Calu3 (cell line): ENCODE measurements at regions not wholly inside any gene's neighbourhood (a gene's known extent, or its start where the extent isn't known, plus 50 kb on each side); places are given as distances from the start of the nearest gene placed in this dataset.

ENCODE experiments used
- BruUV-seq: library from RNA; stranded (reverse); fragments of 400-500 nt; replicated peaks from 2 replicates; lab custom pipeline; 2021; lab: Mats Ljungman, UMichigan
- CTCF ChIA-PET: fragments of 300-600 bp; sonication (Branson Sonifier 250); formaldehyde crosslinking; loops from one replicate; lab custom pipeline; 2022; ENCODE audit warnings: antibody characterized with exemption; lab: Charles Lee
- DNase-seq: peaks from one replicate; pipeline ENCODE4 v3.0.0; 2022
- H3K27ac Mint-ChIP-seq: one replicate; pipeline ENCODE4 v1.8.0; 2022; ENCODE audit warnings: mixed read lengths; ENCODE audit not compliant: unreplicated experiment
- H3K27me3 Mint-ChIP-seq: one replicate; pipeline ENCODE4 v1.8.0; 2022; ENCODE audit warnings: mixed read lengths; ENCODE audit not compliant: unreplicated experiment
- H3K36me3 Mint-ChIP-seq: one replicate; pipeline ENCODE4 v1.8.0; 2022; ENCODE audit warnings: mild to moderate bottlenecking, moderate library complexity, mixed read lengths; ENCODE audit not compliant: insufficient read depth, unreplicated experiment
- H3K4me1 Mint-ChIP-seq: one replicate; pipeline ENCODE4 v1.8.0; 2022; ENCODE audit warnings: mild to moderate bottlenecking, low read depth, mixed read lengths; ENCODE audit not compliant: unreplicated experiment
- H3K4me3 Mint-ChIP-seq: one replicate; pipeline ENCODE4 v1.8.0; 2022; ENCODE audit warnings: mild to moderate bottlenecking, low read depth, moderate library complexity, mixed read lengths; ENCODE audit not compliant: unreplicated experiment
- H3K9me3 Mint-ChIP-seq: one replicate; pipeline ENCODE4 v1.8.0; 2022; ENCODE audit warnings: low read depth, mixed read lengths; ENCODE audit not compliant: unreplicated experiment
- intact Hi-C: fragments of 100-400 bp; cut with micrococcal nuclease; formaldehyde crosslinking; loops from one replicate; pipeline ENCODE4 v1.10.0; 2022; ENCODE audit not compliant: unreplicated experiment
- TF ChIP-seq, protein P1 (sequence below): fragments of 200-600 bp; IDR thresholded peaks from one replicate; pipeline ENCODE4 v1.8.0; 2022; ENCODE audit warnings: antibody characterized with exemption; ENCODE audit not compliant: unreplicated experiment

DNA sequence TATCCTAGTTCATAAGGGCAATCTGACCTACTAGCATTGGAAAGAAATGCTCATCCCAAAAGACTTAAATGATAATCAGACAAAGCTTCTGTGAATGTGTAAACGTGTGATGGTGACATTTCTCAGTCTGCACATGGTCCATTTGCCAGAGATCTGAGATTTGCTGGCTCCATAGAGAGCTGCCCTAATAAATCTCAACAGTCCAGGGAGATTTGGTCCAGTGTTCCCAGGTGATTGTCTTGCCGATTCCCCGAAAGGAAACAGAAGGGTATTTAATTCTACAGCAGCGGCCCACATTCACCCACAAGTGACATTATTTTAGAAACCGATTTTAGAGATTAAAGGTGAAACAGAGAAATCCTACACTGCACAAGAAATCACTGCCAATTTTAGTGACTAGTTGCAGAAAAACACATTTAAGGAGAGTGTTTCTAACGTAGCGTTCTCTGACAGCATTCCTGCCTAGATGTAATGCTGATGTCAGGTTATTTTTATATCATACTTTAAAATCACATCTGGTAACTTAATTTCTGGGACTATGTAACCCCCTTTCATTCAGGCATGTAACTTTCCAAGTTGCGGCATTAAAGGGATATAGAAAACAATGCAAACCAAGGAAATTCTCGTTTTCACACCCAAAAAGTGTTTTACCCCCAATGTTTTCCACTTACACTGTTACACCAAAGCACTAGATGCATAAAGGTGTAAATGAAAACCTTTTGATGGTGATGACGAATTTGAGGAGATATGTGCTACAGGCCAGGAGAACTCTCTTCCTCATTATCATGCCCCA is 231.9 kb upstream of the FN1 start:
- H3K4me1 Mint-ChIP-seq = peaks cover 19% of the 10 kb centered on the region

DNA sequence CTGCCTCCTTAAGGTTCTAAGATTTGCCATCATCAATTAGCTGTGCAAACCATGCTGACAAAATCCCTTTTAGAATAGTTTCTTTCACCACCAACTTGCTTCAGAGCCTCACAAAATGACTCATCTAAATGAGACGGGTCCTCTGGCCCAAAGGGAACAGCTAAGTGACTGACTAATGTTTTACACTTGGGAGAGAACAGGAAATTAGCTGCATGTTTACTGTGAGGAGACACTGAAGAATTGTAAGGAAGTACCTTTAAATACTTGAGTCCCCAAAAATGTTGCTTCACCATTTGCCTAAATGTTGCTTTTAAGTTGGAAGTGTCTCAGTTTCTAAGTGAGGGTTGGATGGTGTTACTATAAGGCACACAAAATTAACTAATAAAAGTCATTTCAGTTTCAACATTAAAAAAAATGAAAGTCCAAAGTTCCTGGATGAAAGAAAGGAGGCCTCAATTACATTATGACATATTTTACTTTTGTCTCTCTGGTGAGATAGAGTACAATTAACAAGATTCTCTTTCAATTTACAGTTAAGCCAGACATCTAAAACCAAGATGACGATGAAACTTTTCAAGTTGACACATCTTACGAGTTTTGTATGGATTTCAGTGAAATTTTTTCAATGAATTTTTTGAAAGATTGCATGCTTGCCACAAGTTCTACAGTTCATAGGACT is 229.1 kb upstream of the FN1 start:
- Mint-ChIP-seq H3K27me3 (no peaks in the 10 kb centered on the region), H3K36me3 (no peaks in the 10 kb centered on the region), H3K27ac (peak overlapping the region; percentile 80), H3K4me3 (no peak overlapping the region), H3K4me1 (peaks cover 19% of the 10 kb centered on the region), H3K9me3 (no peaks in the 10 kb centered on the region)
- DNase-seq = peak; percentile 26
- CTCF ChIA-PET = interaction anchor here (0.7 to 0.8 kb wide), 2 partner anchors 11 to 17 kb away, joined by 3 read pairs; no protein-coding TSS in a partner anchor
- no TSS peak for BruUV-seq
- TF ChIP-seq, protein P1, sequence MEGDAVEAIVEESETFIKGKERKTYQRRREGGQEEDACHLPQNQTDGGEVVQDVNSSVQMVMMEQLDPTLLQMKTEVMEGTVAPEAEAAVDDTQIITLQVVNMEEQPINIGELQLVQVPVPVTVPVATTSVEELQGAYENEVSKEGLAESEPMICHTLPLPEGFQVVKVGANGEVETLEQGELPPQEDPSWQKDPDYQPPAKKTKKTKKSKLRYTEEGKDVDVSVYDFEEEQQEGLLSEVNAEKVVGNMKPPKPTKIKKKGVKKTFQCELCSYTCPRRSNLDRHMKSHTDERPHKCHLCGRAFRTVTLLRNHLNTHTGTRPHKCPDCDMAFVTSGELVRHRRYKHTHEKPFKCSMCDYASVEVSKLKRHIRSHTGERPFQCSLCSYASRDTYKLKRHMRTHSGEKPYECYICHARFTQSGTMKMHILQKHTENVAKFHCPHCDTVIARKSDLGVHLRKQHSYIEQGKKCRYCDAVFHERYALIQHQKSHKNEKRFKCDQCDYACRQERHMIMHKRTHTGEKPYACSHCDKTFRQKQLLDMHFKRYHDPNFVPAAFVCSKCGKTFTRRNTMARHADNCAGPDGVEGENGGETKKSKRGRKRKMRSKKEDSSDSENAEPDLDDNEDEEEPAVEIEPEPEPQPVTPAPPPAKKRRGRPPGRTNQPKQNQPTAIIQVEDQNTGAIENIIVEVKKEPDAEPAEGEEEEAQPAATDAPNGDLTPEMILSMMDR = no peak
- intact Hi-C loops = no loop called here

More for the DNA sequence above, 231.9 kb upstream of the FN1 start:
- TF ChIP-seq, protein P1 = no peak
- no peaks in the 10 kb centered on the region for H3K36me3 Mint-ChIP-seq
- no peak for DNase-seq
- BruUV-seq = no TSS peak
- H3K9me3 Mint-ChIP-seq = no peaks in the 10 kb centered on the region
- H3K27me3 Mint-ChIP-seq = no peaks in the 10 kb centered on the region
- no peak overlapping the region for H3K4me3 Mint-ChIP-seq
- no peak overlapping the region for H3K27ac Mint-ChIP-seq
- intact Hi-C loops = no loop called here
- CTCF ChIA-PET = no interaction called here

DNA sequence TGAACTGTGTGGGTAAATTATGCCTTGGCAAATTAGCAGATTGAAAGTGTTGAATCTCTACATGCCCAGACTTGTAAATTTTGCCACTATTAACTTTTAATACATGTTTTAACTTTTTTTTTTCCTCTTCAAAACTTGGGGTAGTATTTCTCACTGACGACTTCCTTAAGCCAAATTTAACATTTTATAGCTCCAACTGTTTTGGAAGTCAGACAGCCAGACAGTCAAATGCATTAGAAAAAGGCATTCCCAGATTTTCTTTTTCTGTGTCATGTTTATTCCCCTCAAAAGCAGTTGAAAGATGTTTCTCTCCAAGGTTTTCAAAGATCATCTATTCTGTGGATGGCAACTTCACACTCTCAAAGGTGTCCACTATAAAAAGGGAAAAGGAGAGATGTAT is 226.8 kb upstream of the FN1 start:
- H3K27ac Mint-ChIP-seq = no peak overlapping the region
- no peaks in the 10 kb centered on the region for H3K36me3 Mint-ChIP-seq
- peaks cover 19% of the 10 kb centered on the region for H3K4me1 Mint-ChIP-seq
- CTCF ChIA-PET = no interaction called here
- TF ChIP-seq, protein P1 = no peak
- no peaks in the 10 kb centered on the region for H3K9me3 Mint-ChIP-seq
- DNase-seq = no peak
- BruUV-seq = no TSS peak
- intact Hi-C loops = no loop called here
- no peak overlapping the region for H3K4me3 Mint-ChIP-seq
- H3K27me3 Mint-ChIP-seq = no peaks in the 10 kb centered on the region

DNA sequence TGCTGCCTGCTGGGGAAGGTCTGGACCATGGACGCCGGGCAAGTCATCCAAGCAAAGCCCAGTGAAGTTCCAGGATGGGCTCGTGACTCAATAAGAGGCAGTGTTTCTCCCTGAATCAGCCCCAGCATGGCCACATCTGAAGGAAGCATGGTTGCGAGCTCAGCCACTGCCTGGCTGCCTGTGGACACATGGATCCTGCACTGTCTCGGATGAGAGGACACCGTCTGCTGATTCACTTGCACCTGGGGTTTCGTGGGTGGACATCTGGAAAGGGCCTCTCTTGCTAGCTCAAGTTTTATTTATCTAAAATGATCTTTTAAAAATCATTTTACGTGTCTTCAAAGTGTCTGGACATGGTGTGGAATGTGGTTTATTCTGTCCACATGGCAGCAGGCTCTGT is 224.8 kb upstream of the FN1 start:
- H3K36me3 Mint-ChIP-seq = no peaks in the 10 kb centered on the region
- H3K9me3 Mint-ChIP-seq = no peaks in the 10 kb centered on the region
- CTCF ChIA-PET = no interaction called here
- TF ChIP-seq, protein P1 = no peak
- no peak overlapping the region for H3K27ac Mint-ChIP-seq
- intact Hi-C loops = no loop called here
- H3K4me3 Mint-ChIP-seq = no peak overlapping the region
- BruUV-seq = no TSS peak
- H3K27me3 Mint-ChIP-seq = no peaks in the 10 kb centered on the region
- DNase-seq = no peak
- peaks cover 19% of the 10 kb centered on the region for H3K4me1 Mint-ChIP-seq
